Astrocyte (in vitro differentiated cells and primary cell): ENCODE measurements at regions not wholly inside any gene's neighbourhood (a gene's known extent, or its start where the extent isn't known, plus 50 kb on each side); places are given as distances from the start of the nearest gene placed in this dataset.

Source experiments
- CTCF ChIP-seq: IDR thresholded peaks from 2 replicates; pipeline ENCODE4 v1.5.1; 2011; ENCODE audit warnings: low read depth, mild to moderate bottlenecking, inconsistent platforms, low read length, moderate library complexity; ENCODE audit not compliant: insufficient read depth
- EZH2 ChIP-seq: IDR thresholded peaks from 2 replicates; pipeline ENCODE4 v1.6.1; 2012; ENCODE audit warnings: mild to moderate bottlenecking, low read length, inconsistent platforms; ENCODE audit not compliant: insufficient read depth

DNA sequence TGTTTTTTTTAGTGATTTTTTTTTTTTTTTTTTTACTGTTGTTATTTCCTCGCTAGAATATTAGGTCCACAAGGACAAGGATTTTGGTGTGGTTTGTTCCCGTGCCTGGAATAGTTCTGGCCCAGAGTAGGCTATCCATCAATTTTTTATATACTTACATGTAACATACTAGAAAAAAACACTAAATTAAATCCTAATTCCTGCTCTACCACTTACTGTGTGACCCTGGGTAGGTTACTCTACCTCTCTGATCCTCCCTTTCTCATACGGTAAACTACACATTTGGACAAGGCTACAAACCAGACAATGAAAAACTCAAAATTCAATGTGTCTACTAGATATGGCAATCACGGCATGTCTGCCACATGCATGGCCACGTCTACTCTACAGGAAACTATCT lies 141.3 kb upstream of the ABCA1 start:
- no peak for TF ChIP-seq EZH2
- no peak for TF ChIP-seq CTCF
